ENCODE measurements at regions not wholly inside any gene's neighbourhood (a gene's known extent, or its start where the extent isn't known, plus 50 kb on each side); places are given as distances from the start of the nearest gene placed in this dataset.

GRCh38 chr17:83183951-83184506 is 104.6 kb downstream of the METRNL start:
- ChIA-PET POLR2A (no interaction called here), CTCF (no interaction called here), SMC1A (ENCODE audit: uncharacterized antibody, unreplicated experiment) (no interaction called here), RAD21 (ENCODE audit: unreplicated experiment) (no interaction called here)
- DNase-seq (ENCODE audit: low read depth, low spot score) (no peak), ATAC-seq (no peak), FAIRE-seq (no peak)
- Histone ChIP-seq H3K79me2 (ENCODE audit: control insufficient read depth, insufficient read depth, low read length) (no peaks in the 10 kb centered on the region), H4K20me1 (ENCODE audit: control insufficient read depth, insufficient read depth) (peaks cover 2% of the 10 kb centered on the region; the same call in 1 of the 2 replicates), H3K27me3 (replicated peaks in 1 of 2; ENCODE audit: control insufficient read depth in 2 of 2, insufficient read depth in 2 of 2, low read length in 1 of 2) (no peaks in the 10 kb centered on the region), H3K4me3 (no peak overlapping the region), H3K4me1 (ENCODE audit: control insufficient read depth, insufficient read depth, low read length) (no peaks in the 10 kb centered on the region), H3K36me3 (ENCODE audit: control insufficient read depth in 2 of 2, insufficient read depth in 2 of 2, low read length in 1 of 2) (no peaks in the 10 kb centered on the region), H3K4me2 (ENCODE audit: control insufficient read depth, insufficient read depth) (no peak overlapping the region), H3K9ac (ENCODE audit: control insufficient read depth, insufficient read depth, low read length) (no peak overlapping the region), H3K9me3 (replicated peaks; ENCODE audit: control insufficient read depth, insufficient read depth, low read length) (peaks cover 3% of the 10 kb centered on the region; the same call in 2 of the 3 replicates), H3K27ac (ENCODE audit: control insufficient read depth, insufficient read depth) (no peak overlapping the region), H2AFZ (ENCODE audit: control insufficient read depth, low read depth, low read length) (no peak overlapping the region)
- in situ Hi-C loops (cut with MboI), result no loop called here
- BruUV-seq (replicated peaks), result no TSS peak
- intact Hi-C loops (cut with micrococcal nuclease; ENCODE audit: unreplicated experiment), result no loop called here
- TF ChIP-seq ZNF217 (IDR thresholded peaks at IDR 0.05), result no peak
- no peak for TF ChIP-seq NFYA (IDR thresholded peaks at IDR 0.05; ENCODE audit: borderline replicate concordance, low read depth, low read length)
- no peak for TF ChIP-seq SMAD5 (IDR thresholded peaks at IDR 0.05; ENCODE audit: low read depth)
- no peak for TF ChIP-seq IKZF2 (IDR thresholded peaks at IDR 0.05)
- TF ChIP-seq YBX1 (IDR thresholded peaks at IDR 0.05), result no peak
- no peak for TF ChIP-seq RFX5 (IDR thresholded peaks at IDR 0.05; ENCODE audit: low read depth, low read length)
- TF ChIP-seq MEF2B (IDR thresholded peaks at IDR 0.05; ENCODE audit: partially characterized antibody, poor library complexity, severe bottlenecking), result no peak
- TF ChIP-seq, protein P1, sequence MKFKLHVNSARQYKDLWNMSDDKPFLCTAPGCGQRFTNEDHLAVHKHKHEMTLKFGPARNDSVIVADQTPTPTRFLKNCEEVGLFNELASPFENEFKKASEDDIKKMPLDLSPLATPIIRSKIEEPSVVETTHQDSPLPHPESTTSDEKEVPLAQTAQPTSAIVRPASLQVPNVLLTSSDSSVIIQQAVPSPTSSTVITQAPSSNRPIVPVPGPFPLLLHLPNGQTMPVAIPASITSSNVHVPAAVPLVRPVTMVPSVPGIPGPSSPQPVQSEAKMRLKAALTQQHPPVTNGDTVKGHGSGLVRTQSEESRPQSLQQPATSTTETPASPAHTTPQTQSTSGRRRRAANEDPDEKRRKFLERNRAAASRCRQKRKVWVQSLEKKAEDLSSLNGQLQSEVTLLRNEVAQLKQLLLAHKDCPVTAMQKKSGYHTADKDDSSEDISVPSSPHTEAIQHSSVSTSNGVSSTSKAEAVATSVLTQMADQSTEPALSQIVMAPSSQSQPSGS (IDR thresholded peaks at IDR 0.05; ENCODE audit: low read length), result no peak
- 54% methylated on average over 15 of the region's 15 CpGs for WGBS (ENCODE audit: insufficient coverage, insufficient replicate concordance, low lambda C conversion rate, missing lambda C conversion rate)

Data from GM12878 (cell line).